HFF-Myc (cell line): ENCODE measurements at regions not wholly inside any gene's neighbourhood (a gene's known extent, or its start where the extent isn't known, plus 50 kb on each side); places are given as distances from the start of the nearest gene placed in this dataset.

Source experiments
- DNase-seq: peaks from one replicate; pipeline ENCODE4 v3.0.0-alpha.2; 2011; ENCODE audit warnings: low read depth; ENCODE audit errors: extremely low read depth
- H3K4me3 ChIP-seq: replicated peaks from 2 replicates; pipeline ENCODE4 v1.5.1; 2011; ENCODE audit warnings: low read depth, mild to moderate bottlenecking, control low read depth, low read length
- CTCF ChIP-seq: IDR thresholded peaks from 2 replicates; pipeline ENCODE4 v1.5.1; 2012; ENCODE audit warnings: mild to moderate bottlenecking, low read depth, low read length, control low read depth; ENCODE audit errors: missing control alignments

GRCh38 chr4:20577702-20578101 lies 122.6 kb upstream of the PACRGL start:
- no peak for DNase-seq
- no peak overlapping the region for H3K4me3 ChIP-seq
- no peak for TF ChIP-seq CTCF

GRCh38 chr4:20580907-20581306 lies 119.4 kb upstream of the PACRGL start:
- H3K4me3 ChIP-seq, result no peak overlapping the region
- DNase-seq, result no peak
- no peak for TF ChIP-seq CTCF

- DNase-seq, result no peak
- TF ChIP-seq CTCF, result no peak
- no peak overlapping the region for H3K4me3 ChIP-seq
Measured at GRCh38 chr4:20589436-20589835, 110.8 kb upstream of the PACRGL start.

- no peak overlapping the region for H3K4me3 ChIP-seq
- no peak for DNase-seq
- no peak for TF ChIP-seq CTCF
Measured at GRCh38 chr4:20590849-20591248, 109.4 kb upstream of the PACRGL start.

GRCh38 chr4:20591571-20591970 lies 108.7 kb upstream of the PACRGL start:
- no peak for DNase-seq
- no peak overlapping the region for H3K4me3 ChIP-seq
- no peak for TF ChIP-seq CTCF

- no peak overlapping the region for H3K4me3 ChIP-seq
- TF ChIP-seq CTCF, result no peak
- DNase-seq, result no peak
Measured at GRCh38 chr4:20592013-20592412, 108.2 kb upstream of the PACRGL start.

- no peak for DNase-seq
- H3K4me3 ChIP-seq, result no peak overlapping the region
Measured at GRCh38 chr4:20592663-20593062, 107.6 kb upstream of the PACRGL start.

More at GRCh38 chr4:20592663-20593062, 107.6 kb upstream of the PACRGL start:
- TF ChIP-seq CTCF, result no peak
